ENCODE measurements at regions not wholly inside any gene's neighbourhood (a gene's known extent, or its start where the extent isn't known, plus 50 kb on each side); places are given as distances from the start of the nearest gene placed in this dataset.
"Not testable (repeated sequence)": the region's sequence is repeated elsewhere in the genome, so short reads cannot be mapped to it uniquely, and the experiment has no call there.

GRCh38 chr2:49845671-49846070 is 691.4 kb upstream of the FSHR start:
- TF ChIP-seq GABPA (IDR thresholded peaks at IDR 0.05; ENCODE audit: low read depth): no peak
- no peak for TF ChIP-seq POLR2AphosphoS5 (IDR thresholded peaks at IDR 0.05; ENCODE audit: low read depth)
- no peak for TF ChIP-seq SPI1 (IDR thresholded peaks at IDR 0.05; ENCODE audit: borderline replicate concordance, low read depth)
- no peak for TF ChIP-seq REST (IDR thresholded peaks at IDR 0.05; ENCODE audit: insufficient replicate concordance, low read depth)
- Histone ChIP-seq H3K27ac (replicated peaks) (no peak overlapping the region), H3K4me3 (replicated peaks; ENCODE audit: insufficient read depth, low read length) (no peak overlapping the region), H3K27me3 (ENCODE audit: insufficient read depth, poor library complexity, severe bottlenecking) (no peaks in the 10 kb centered on the region)
- DNase-seq (ENCODE audit: low read depth in 1 of 2, low spot score in 1 of 2): no peak

- Histone ChIP-seq H3K27ac (replicated peaks) (no peak overlapping the region), H3K27me3 (ENCODE audit: insufficient read depth, poor library complexity, severe bottlenecking) (no peaks in the 10 kb centered on the region), H3K4me3 (replicated peaks; ENCODE audit: insufficient read depth, low read length) (no peak overlapping the region)
- no peak for TF ChIP-seq CTCF (IDR thresholded peaks at IDR 0.05; ENCODE audit: insufficient read depth, low read length)
- DNase-seq (ENCODE audit: low read depth in 1 of 2, low spot score in 1 of 2): no peak
Observed at GRCh38 chr2:49845021-49845420, 690.7 kb upstream of the FSHR start.

DNA sequence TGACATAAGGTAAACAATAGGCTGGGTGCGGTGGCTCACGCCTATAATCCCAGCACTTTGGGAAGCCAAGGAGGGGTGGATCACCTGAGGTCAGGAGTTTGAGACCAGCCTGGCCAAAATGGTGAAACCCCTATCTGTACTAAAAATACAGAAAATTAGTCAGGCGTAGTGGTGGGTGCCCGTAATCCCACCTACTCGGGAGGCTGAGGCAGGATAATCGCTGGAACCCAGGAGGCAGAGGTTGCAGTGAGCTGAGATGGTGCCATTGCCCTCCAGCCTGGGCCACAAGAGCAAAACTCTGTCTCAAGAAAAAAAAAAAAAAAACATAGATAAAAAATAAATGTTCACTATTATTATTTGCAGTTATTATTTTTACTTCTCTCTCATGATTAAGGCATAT is 689.8 kb upstream of the FSHR start:
- H3K4me3 ChIP-seq (replicated peaks; ENCODE audit: insufficient read depth, low read length); H3K27ac ChIP-seq (replicated peaks); DNase-seq (ENCODE audit: low read depth in 1 of 2, low spot score in 1 of 2); H3K27me3 ChIP-seq (ENCODE audit: insufficient read depth, poor library complexity, severe bottlenecking): not testable (repeated sequence)

DNA sequence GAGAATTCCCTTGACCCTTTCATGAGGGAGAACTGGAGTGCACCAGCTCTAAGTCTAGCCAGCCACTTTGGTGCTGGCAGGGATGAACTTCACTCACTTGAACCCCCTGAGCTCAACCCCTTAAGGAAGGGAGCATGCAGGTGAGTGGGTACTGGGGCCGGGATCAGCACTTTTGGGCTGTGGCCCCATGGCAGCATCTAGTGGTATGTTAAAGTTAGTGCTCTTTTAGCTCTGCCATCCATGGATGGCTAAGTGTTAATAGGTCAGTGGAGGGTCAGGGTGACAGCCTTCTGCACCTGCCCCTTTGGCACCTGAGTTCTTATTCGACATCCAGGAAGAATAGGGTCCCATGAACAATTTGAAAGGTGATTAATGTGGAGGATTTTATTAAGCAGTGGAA is 689.0 kb upstream of the FSHR start:
- H3K27ac ChIP-seq (replicated peaks): no peak overlapping the region
- TF ChIP-seq SPI1 (IDR thresholded peaks at IDR 0.05; ENCODE audit: borderline replicate concordance, low read depth) (no peak), CTCF (IDR thresholded peaks at IDR 0.05; ENCODE audit: insufficient read depth, low read length) (no peak), POLR2AphosphoS5 (IDR thresholded peaks at IDR 0.05; ENCODE audit: low read depth) (no peak), REST (IDR thresholded peaks at IDR 0.05; ENCODE audit: insufficient replicate concordance, low read depth) (no peak), GABPA (IDR thresholded peaks at IDR 0.05; ENCODE audit: low read depth) (no peak)
- H3K27me3 ChIP-seq (ENCODE audit: insufficient read depth, poor library complexity, severe bottlenecking): no peaks in the 10 kb centered on the region
- DNase-seq (ENCODE audit: low read depth in 1 of 2, low spot score in 1 of 2): no peak
- no peak overlapping the region for H3K4me3 ChIP-seq (replicated peaks; ENCODE audit: insufficient read depth, low read length)

- TF ChIP-seq CTCF (IDR thresholded peaks at IDR 0.05; ENCODE audit: insufficient read depth, low read length): no peak
- no peak for TF ChIP-seq SPI1 (IDR thresholded peaks at IDR 0.05; ENCODE audit: borderline replicate concordance, low read depth)
- TF ChIP-seq POLR2AphosphoS5 (IDR thresholded peaks at IDR 0.05; ENCODE audit: low read depth): no peak
- TF ChIP-seq GABPA (IDR thresholded peaks at IDR 0.05; ENCODE audit: low read depth): no peak
- no peak for TF ChIP-seq REST (IDR thresholded peaks at IDR 0.05; ENCODE audit: insufficient replicate concordance, low read depth)
- H3K27me3 ChIP-seq (ENCODE audit: insufficient read depth, poor library complexity, severe bottlenecking): no peaks in the 10 kb centered on the region
- DNase-seq (ENCODE audit: low read depth in 1 of 2, low spot score in 1 of 2): no peak
- H3K27ac ChIP-seq (replicated peaks): no peak overlapping the region
- H3K4me3 ChIP-seq (replicated peaks; ENCODE audit: insufficient read depth, low read length): no peak overlapping the region
Observed at GRCh38 chr2:49840428-49840975, 686.2 kb upstream of the FSHR start.
